ENCODE measurements at regions not wholly inside any gene's neighbourhood (a gene's known extent, or its start where the extent isn't known, plus 50 kb on each side); places are given as distances from the start of the nearest gene placed in this dataset.

DNA sequence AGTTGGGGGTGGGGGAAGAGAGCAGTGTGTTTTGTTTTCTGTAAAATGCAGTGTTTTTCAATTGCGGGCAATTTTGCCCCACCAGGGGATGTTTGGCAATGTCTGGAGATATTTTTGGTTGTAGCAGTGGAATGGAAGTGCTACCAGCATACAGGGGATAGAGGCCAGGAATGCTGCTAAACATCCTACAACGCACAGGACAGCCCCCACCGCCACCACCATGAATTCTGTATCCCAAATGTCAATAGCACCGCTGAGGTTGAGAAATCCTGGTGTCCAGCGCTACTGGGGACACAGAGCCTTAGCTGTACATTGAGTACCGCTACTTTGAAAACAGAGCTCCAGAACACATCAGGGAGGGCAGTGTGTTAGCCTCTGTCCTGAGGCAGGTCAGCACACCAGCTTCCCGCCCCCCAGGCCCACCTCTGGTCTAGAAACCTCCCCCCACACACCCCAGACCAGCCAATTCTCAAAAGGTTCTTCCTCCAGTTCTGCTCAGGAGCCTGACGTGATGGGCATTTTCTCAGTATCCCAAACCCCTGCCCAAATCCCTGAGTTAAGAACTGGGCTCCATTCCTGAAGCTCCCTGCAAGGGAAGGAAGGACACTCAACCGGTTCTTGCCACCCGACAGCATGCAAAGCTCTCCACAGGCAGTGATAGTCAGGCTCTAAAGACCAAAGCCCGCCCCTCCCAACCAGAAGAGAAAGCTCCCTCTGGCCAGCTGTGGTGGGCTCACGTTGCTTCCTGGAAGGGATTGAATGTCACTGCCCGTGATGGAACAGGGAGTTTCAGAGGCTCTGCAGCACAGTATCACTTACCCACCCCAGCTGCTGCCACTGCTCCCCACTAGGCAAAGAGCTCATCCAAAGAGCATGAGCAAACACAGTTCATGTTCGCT lies 321.5 kb upstream of the JARID2 start:
- peak overlapping the region; percentile 76 for H3K27ac Mint-ChIP-seq
- Histone ChIP-seq H3K36me3 (ENCODE audit: insufficient read depth) (no peaks in the 10 kb centered on the region), H3K4me3 (no peak overlapping the region), H2AFZ (no peak overlapping the region), H3K79me2 (replicated peaks; ENCODE audit: insufficient read depth) (peaks cover 9% of the 10 kb centered on the region; the same call in 1 of the 2 replicates), H3K9me2 (ENCODE audit: insufficient read depth) (no peaks in the 10 kb centered on the region), H3F3A (replicated peaks; ENCODE audit: low read depth) (peaks cover 15% of the 10 kb centered on the region; the same call in 1 of the 2 replicates), H3K27ac (ENCODE audit: low read depth) (peak overlapping the region; percentile 26; the same call in 1 of the 2 replicates), H3K4me1 (ENCODE audit: insufficient read depth) (peaks cover 48% of the 10 kb centered on the region), H3K27me3 (ENCODE audit: insufficient read depth) (no peaks in the 10 kb centered on the region), H3K4me2 (peak overlapping the region; percentile 48; the same call in 1 of the 2 replicates), H4K20me1 (replicated peaks; ENCODE audit: insufficient read depth) (no peaks in the 10 kb centered on the region)
- no peak for TF ChIP-seq NANOG (IDR thresholded peaks at IDR 0.05; ENCODE audit: borderline replicate concordance)
- TF ChIP-seq, protein P1, sequence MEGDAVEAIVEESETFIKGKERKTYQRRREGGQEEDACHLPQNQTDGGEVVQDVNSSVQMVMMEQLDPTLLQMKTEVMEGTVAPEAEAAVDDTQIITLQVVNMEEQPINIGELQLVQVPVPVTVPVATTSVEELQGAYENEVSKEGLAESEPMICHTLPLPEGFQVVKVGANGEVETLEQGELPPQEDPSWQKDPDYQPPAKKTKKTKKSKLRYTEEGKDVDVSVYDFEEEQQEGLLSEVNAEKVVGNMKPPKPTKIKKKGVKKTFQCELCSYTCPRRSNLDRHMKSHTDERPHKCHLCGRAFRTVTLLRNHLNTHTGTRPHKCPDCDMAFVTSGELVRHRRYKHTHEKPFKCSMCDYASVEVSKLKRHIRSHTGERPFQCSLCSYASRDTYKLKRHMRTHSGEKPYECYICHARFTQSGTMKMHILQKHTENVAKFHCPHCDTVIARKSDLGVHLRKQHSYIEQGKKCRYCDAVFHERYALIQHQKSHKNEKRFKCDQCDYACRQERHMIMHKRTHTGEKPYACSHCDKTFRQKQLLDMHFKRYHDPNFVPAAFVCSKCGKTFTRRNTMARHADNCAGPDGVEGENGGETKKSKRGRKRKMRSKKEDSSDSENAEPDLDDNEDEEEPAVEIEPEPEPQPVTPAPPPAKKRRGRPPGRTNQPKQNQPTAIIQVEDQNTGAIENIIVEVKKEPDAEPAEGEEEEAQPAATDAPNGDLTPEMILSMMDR (conservative IDR thresholded peaks at IDR 0.05; ENCODE audit: low read depth in 2 of 2), result no peak
- no peak for TF ChIP-seq JUNB (IDR thresholded peaks at IDR 0.05; ENCODE audit: unreplicated experiment)
- no peak for TF ChIP-seq CREB1 (CRISPR knock-in tag; IDR thresholded peaks at IDR 0.05; ENCODE audit: low read depth)
- TF ChIP-seq, protein P2, sequence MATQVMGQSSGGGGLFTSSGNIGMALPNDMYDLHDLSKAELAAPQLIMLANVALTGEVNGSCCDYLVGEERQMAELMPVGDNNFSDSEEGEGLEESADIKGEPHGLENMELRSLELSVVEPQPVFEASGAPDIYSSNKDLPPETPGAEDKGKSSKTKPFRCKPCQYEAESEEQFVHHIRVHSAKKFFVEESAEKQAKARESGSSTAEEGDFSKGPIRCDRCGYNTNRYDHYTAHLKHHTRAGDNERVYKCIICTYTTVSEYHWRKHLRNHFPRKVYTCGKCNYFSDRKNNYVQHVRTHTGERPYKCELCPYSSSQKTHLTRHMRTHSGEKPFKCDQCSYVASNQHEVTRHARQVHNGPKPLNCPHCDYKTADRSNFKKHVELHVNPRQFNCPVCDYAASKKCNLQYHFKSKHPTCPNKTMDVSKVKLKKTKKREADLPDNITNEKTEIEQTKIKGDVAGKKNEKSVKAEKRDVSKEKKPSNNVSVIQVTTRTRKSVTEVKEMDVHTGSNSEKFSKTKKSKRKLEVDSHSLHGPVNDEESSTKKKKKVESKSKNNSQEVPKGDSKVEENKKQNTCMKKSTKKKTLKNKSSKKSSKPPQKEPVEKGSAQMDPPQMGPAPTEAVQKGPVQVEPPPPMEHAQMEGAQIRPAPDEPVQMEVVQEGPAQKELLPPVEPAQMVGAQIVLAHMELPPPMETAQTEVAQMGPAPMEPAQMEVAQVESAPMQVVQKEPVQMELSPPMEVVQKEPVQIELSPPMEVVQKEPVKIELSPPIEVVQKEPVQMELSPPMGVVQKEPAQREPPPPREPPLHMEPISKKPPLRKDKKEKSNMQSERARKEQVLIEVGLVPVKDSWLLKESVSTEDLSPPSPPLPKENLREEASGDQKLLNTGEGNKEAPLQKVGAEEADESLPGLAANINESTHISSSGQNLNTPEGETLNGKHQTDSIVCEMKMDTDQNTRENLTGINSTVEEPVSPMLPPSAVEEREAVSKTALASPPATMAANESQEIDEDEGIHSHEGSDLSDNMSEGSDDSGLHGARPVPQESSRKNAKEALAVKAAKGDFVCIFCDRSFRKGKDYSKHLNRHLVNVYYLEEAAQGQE (IDR thresholded peaks at IDR 0.05; ENCODE audit: unreplicated experiment), result no peak
- TF ChIP-seq EZH2 (IDR thresholded peaks at IDR 0.05; ENCODE audit: low read depth, unreplicated experiment), result no peak
- TF ChIP-seq, protein P3, sequence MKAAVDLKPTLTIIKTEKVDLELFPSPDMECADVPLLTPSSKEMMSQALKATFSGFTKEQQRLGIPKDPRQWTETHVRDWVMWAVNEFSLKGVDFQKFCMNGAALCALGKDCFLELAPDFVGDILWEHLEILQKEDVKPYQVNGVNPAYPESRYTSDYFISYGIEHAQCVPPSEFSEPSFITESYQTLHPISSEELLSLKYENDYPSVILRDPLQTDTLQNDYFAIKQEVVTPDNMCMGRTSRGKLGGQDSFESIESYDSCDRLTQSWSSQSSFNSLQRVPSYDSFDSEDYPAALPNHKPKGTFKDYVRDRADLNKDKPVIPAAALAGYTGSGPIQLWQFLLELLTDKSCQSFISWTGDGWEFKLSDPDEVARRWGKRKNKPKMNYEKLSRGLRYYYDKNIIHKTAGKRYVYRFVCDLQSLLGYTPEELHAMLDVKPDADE (IDR thresholded peaks at IDR 0.05), result no peak
- TF ChIP-seq, protein P4, sequence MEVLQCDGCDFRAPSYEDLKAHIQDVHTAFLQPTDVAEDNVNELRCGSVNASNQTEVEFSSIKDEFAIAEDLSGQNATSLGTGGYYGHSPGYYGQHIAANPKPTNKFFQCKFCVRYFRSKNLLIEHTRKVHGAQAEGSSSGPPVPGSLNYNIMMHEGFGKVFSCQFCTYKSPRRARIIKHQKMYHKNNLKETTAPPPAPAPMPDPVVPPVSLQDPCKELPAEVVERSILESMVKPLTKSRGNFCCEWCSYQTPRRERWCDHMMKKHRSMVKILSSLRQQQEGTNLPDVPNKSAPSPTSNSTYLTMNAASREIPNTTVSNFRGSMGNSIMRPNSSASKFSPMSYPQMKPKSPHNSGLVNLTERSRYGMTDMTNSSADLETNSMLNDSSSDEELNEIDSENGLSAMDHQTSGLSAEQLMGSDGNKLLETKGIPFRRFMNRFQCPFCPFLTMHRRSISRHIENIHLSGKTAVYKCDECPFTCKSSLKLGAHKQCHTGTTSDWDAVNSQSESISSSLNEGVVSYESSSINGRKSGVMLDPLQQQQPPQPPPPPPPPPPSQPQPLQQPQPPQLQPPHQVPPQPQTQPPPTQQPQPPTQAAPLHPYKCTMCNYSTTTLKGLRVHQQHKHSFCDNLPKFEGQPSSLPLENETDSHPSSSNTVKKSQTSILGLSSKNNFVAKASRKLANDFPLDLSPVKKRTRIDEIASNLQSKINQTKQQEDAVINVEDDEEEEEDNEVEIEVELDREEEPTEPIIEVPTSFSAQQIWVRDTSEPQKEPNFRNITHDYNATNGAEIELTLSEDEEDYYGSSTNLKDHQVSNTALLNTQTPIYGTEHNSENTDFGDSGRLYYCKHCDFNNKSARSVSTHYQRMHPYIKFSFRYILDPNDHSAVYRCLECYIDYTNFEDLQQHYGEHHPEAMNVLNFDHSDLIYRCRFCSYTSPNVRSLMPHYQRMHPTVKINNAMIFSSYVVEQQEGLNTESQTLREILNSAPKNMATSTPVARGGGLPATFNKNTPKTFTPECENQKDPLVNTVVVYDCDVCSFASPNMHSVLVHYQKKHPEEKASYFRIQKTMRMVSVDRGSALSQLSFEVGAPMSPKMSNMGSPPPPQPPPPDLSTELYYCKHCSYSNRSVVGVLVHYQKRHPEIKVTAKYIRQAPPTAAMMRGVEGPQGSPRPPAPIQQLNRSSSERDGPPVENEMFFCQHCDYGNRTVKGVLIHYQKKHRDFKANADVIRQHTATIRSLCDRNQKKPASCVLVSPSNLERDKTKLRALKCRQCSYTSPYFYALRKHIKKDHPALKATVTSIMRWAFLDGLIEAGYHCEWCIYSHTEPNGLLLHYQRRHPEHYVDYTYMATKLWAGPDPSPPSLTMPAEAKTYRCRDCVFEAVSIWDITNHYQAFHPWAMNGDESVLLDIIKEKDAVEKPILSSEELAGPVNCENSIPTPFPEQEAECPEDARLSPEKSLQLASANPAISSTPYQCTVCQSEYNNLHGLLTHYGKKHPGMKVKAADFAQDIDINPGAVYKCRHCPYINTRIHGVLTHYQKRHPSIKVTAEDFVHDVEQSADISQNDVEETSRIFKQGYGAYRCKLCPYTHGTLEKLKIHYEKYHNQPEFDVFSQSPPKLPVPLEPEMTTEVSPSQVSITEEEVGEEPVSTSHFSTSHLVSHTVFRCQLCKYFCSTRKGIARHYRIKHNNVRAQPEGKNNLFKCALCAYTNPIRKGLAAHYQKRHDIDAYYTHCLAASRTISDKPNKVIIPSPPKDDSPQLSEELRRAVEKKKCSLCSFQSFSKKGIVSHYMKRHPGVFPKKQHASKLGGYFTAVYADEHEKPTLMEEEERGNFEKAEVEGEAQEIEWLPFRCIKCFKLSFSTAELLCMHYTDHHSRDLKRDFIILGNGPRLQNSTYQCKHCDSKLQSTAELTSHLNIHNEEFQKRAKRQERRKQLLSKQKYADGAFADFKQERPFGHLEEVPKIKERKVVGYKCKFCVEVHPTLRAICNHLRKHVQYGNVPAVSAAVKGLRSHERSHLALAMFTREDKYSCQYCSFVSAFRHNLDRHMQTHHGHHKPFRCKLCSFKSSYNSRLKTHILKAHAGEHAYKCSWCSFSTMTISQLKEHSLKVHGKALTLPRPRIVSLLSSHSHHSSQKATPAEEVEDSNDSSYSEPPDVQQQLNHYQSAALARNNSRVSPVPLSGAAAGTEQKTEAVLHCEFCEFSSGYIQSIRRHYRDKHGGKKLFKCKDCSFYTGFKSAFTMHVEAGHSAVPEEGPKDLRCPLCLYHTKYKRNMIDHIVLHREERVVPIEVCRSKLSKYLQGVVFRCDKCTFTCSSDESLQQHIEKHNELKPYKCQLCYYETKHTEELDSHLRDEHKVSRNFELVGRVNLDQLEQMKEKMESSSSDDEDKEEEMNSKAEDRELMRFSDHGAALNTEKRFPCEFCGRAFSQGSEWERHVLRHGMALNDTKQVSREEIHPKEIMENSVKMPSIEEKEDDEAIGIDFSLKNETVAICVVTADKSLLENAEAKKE (CRISPR knock-in tag; IDR thresholded peaks at IDR 0.05), result no peak
- TF ChIP-seq ZNF331 (CRISPR knock-in tag; IDR thresholded peaks at IDR 0.05; ENCODE audit: low read depth), result no peak
- no peak for TF ChIP-seq EZH2phosphoT487 (IDR thresholded peaks at IDR 0.05; ENCODE audit: unreplicated experiment)
- TF ChIP-seq ZNF114 (CRISPR knock-in tag; IDR thresholded peaks at IDR 0.05), result no peak
- no peak for TF ChIP-seq STAT1 (IDR thresholded peaks at IDR 0.05; ENCODE audit: unreplicated experiment)
- no peak for TF ChIP-seq POLR2AphosphoS5 (IDR thresholded peaks at IDR 0.05; ENCODE audit: low read depth)
- H3K9me3 Mint-ChIP-seq, result no peaks in the 10 kb centered on the region
- H3K4me3 Mint-ChIP-seq, result no peak overlapping the region; the same call in 2 of the 3 replicates
- no peaks in the 10 kb centered on the region for H3K36me3 Mint-ChIP-seq (ENCODE audit: low read depth)
- ATAC-seq, result peak; percentile 86
- H3K4me1 Mint-ChIP-seq, result peaks cover 50% of the 10 kb centered on the region
- DNase-seq (ENCODE audit: low spot score), result peak; percentile 83
- H3K27me3 Mint-ChIP-seq (ENCODE audit: insufficient read depth, low read depth, poor library complexity), result peaks cover 5% of the 10 kb centered on the region
